HG02852 (cell line): ENCODE measurements at regions not wholly inside any gene's neighbourhood (a gene's known extent, or its start where the extent isn't known, plus 50 kb on each side); places are given as distances from the start of the nearest gene placed in this dataset.

Experiments
- ATAC-seq: cut with Tn5 transposase; IDR thresholded peaks from one replicate; pipeline ENCODE4 v1.9.1; 2021; ENCODE audit warnings: mild to moderate bottlenecking, moderate library complexity; ENCODE audit not compliant: unreplicated experiment

GRCh38 chr2:60174146-60174545, 379.3 kb downstream of the BCL11A start:
- no peak for ATAC-seq

GRCh38 chr2:60172801-60173200, 380.7 kb downstream of the BCL11A start:
- ATAC-seq, result no peak

- no peak for ATAC-seq
Measured at GRCh38 chr2:60170272-60170671, 383.2 kb downstream of the BCL11A start.

GRCh38 chr2:60168247-60168646, 385.2 kb downstream of the BCL11A start:
- ATAC-seq, result no peak

- no peak for ATAC-seq
Measured at GRCh38 chr2:60167089-60167488, 386.4 kb downstream of the BCL11A start.

GRCh38 chr2:60163691-60164090, 389.8 kb downstream of the BCL11A start:
- no peak for ATAC-seq

- no peak for ATAC-seq
Measured at GRCh38 chr2:60159519-60159918, 393.9 kb downstream of the BCL11A start.

GRCh38 chr2:60158262-60158661, 395.2 kb downstream of the BCL11A start:
- peak; percentile 85 for ATAC-seq

GRCh38 chr2:60157283-60157682, 396.2 kb downstream of the BCL11A start:
- no peak for ATAC-seq

- no peak for ATAC-seq
Measured at GRCh38 chr2:60154142-60154541, 399.3 kb downstream of the BCL11A start.

- no peak for ATAC-seq
Measured at GRCh38 chr2:60152226-60152833, 401.1 kb downstream of the BCL11A start.

- ATAC-seq, result peak; percentile 14
Measured at GRCh38 chr2:60149176-60149575, 404.3 kb downstream of the BCL11A start.

- ATAC-seq, result peak; percentile 75
Measured at GRCh38 chr2:60148716-60149115, 404.7 kb downstream of the BCL11A start.

- no peak for ATAC-seq
Measured at GRCh38 chr2:60140185-60140584, 413.3 kb downstream of the BCL11A start.

GRCh38 chr2:60136913-60137312, 416.5 kb downstream of the BCL11A start:
- ATAC-seq, result no peak

- ATAC-seq, result no peak
Measured at GRCh38 chr2:60127191-60127590, 426.3 kb downstream of the BCL11A start.

GRCh38 chr2:60125611-60126426, 427.6 kb downstream of the BCL11A start:
- ATAC-seq, result no peak

- ATAC-seq, result no peak
Measured at GRCh38 chr2:60119778-60120177, 433.7 kb downstream of the BCL11A start.

GRCh38 chr2:60118917-60119316, 434.5 kb downstream of the BCL11A start:
- ATAC-seq, result no peak

GRCh38 chr2:60118061-60118460, 435.4 kb downstream of the BCL11A start:
- no peak for ATAC-seq

GRCh38 chr2:60116161-60116875, 437.1 kb downstream of the BCL11A start:
- ATAC-seq, result no peak

GRCh38 chr2:60109744-60110143, 443.7 kb downstream of the BCL11A start:
- ATAC-seq, result no peak
